SK-MEL-5 (cell line): ENCODE measurements at regions not wholly inside any gene's neighbourhood (a gene's known extent, or its start where the extent isn't known, plus 50 kb on each side); places are given as distances from the start of the nearest gene placed in this dataset.

ENCODE experiments used
- DNase-seq: peaks from one replicate; pipeline ENCODE4 v3.0.0-alpha.2; 2016; ENCODE audit warnings: low read depth, low spot score
- in situ Hi-C: cut with HindIII; loops from 2 replicates; pipeline ENCODE4 v1.10.0; 2016; ENCODE audit warnings: low sequenced_read_pairs, high pct_unique_total_duplicates, low pct_unique_long_range_greater_than_20kb

DNA sequence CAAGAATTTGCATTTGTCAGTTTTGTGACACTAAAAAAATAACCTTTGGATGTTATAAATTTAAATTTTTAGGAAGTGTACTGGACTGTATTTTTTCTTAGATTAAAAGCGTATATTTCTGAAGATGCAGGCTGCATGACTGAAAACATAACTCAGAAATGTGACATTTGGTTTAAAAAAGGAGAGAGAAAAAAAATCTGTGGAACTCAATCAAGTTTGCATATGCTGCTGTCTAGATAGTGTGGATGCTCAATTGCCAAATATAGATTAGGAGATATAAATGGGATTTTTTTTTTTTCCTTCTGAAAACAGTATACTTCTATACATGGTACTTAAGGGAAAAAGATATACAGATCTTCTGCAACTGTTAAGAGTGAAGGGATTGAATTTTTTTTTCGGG lies 402.3 kb downstream of the TAF11L14 start:
- in situ Hi-C loops, result no loop called here
- DNase-seq, result no peak

GRCh38 chr5:18037718-18038117 lies 403.5 kb downstream of the TAF11L14 start:
- no peak for DNase-seq
- in situ Hi-C loops, result no loop called here

GRCh38 chr5:18043344-18043743 lies 409.1 kb downstream of the TAF11L14 start:
- peak; percentile 38 for DNase-seq
- in situ Hi-C loops, result no loop called here

DNA sequence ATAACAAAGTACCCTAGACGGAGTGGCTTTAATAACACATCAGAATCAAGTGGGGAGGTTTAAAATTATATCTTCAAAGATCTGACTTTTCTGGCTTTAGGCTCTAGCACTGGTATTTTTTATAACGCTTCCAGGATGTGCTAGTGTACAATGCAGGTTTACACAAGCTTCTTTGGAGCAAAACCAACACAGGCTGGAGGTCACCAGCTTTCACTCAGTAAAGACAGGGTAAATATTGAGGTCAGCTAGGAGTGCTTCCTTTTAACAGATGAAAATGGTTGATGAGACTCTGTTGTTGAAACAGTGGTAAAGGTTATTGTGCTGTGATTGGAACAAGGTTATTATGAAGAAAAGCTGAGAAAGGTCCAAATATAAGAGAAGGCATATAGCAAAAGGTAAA lies 414.2 kb downstream of the TAF11L14 start:
- in situ Hi-C loops, result no loop called here

DNA sequence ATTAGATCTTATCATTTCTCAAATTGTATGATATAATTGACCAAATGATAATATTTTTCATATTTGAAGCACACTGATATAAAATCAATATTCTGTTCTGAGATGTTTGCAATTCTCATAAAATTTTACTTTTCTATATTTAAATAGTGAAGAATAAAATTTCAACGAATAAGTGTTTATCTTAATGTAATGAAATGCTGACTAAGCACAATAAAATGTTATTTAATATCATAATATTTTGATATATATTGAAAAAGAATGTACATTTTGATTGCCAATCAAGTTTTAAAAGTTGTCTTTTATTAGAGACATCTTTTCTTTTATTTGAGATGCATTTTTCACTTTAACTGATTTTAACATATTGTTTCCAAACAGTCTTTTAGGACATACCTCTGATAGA lies 416.1 kb downstream of the TAF11L14 start:
- no peak for DNase-seq
- in situ Hi-C loops, result no loop called here

More for the DNA sequence above, 414.2 kb downstream of the TAF11L14 start:
- no peak for DNase-seq

DNA sequence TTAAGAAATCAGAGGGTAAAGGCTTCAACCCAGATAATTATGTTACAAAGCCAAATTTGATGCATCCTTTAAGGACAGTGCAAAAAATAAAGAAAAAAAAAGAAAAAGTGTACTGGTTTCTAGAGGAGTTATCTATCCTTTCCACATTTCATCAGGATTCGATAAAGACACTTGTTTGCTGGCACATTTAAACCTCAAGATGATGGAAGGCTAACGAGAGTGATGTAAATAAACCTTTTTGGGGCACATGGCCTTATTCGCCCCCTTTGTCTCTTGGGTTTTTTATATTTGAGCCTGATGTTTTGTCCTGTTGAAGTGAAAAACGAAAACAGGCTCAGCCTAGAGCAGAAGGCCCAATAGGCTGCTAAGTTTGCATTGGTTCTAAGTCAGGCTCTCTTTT lies 416.5 kb downstream of the TAF11L14 start:
- in situ Hi-C loops, result no loop called here
- DNase-seq, result no peak

- in situ Hi-C loops, result no loop called here
These were observed 417.7 kb downstream of the TAF11L14 start for GRCh38 chr5:18051953-18052352.

GRCh38 chr5:18052569-18052968 lies 418.3 kb downstream of the TAF11L14 start:
- no peak for DNase-seq

More at GRCh38 chr5:18051953-18052352, 417.7 kb downstream of the TAF11L14 start:
- peak; percentile 27 for DNase-seq

DNA sequence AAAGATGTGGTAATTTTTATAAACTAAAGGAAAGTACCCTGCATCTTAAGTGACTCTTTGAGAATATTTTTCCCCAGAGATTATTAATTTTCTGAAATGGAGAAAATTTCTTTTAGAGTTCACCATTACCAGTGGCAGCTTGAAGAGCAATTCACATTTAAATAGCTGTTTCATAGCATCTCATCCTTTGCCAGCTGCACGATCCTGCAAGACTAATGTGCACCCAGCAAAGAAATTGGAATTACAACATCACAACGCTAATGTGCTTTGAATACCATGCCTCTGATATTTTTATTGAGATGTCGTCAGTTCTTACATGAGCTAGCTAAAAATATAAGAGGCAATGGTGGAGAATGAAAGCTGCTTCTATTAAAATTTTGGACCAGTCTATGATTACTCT lies 423.5 kb downstream of the TAF11L14 start:
- no peak for DNase-seq
- in situ Hi-C loops, result no loop called here

More at GRCh38 chr5:18052569-18052968, 418.3 kb downstream of the TAF11L14 start:
- in situ Hi-C loops, result no loop called here

- no peak for DNase-seq
- in situ Hi-C loops, result no loop called here
These were observed 433.4 kb downstream of the TAF11L14 start for GRCh38 chr5:18067615-18068014.

GRCh38 chr5:18068826-18069225 lies 434.6 kb downstream of the TAF11L14 start:
- in situ Hi-C loops, result no loop called here
- peak; percentile 13 for DNase-seq

GRCh38 chr5:18069790-18070189 lies 435.5 kb downstream of the TAF11L14 start:
- no peak for DNase-seq
- in situ Hi-C loops, result no loop called here

GRCh38 chr5:18072600-18072999 lies 438.3 kb downstream of the TAF11L14 start:
- in situ Hi-C loops, result no loop called here
- no peak for DNase-seq

- in situ Hi-C loops, result no loop called here
- DNase-seq, result no peak
These were observed 440.7 kb downstream of the TAF11L14 start for GRCh38 chr5:18074961-18075360.

DNA sequence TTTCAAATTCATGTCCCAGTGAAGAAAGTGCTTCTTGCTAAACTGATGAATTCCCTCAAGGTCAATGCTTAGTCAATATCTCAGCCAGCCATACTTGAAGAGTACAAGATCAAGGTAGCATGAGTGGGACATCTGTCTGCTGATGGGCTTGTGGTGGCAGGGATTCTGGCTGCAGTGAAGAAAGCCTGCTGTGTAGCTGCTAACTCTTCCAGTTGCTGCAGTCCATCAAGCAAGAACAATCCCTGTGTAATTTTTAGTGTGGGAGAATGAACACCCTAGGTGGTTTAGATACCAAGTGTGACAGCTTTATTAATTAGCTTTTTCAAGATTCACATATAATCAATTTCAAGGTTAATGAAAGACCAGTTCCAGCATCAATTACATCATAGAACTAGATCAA lies 443.9 kb downstream of the TAF11L14 start:
- no peak for DNase-seq
- in situ Hi-C loops, result no loop called here

DNA sequence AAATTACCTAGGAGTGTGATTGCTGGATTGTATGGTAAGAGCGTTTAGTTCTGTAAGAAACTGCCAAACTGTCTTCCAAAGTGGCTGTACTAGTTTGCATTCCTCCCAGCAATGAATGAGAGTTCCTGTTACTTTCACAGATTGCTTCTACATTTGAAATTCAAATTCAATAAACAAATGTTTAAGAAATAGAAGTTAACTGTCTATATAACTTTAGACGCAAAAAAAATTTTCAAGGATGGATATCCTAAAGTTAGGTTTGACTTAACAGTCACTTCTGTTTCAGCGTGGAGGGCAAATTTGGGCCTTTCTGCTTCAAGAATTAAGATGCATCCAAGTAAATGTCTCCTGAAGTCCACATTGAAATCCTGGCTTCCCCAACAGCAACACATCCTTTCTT lies 445.6 kb downstream of the TAF11L14 start:
- in situ Hi-C loops, result no loop called here
- DNase-seq, result no peak

DNA sequence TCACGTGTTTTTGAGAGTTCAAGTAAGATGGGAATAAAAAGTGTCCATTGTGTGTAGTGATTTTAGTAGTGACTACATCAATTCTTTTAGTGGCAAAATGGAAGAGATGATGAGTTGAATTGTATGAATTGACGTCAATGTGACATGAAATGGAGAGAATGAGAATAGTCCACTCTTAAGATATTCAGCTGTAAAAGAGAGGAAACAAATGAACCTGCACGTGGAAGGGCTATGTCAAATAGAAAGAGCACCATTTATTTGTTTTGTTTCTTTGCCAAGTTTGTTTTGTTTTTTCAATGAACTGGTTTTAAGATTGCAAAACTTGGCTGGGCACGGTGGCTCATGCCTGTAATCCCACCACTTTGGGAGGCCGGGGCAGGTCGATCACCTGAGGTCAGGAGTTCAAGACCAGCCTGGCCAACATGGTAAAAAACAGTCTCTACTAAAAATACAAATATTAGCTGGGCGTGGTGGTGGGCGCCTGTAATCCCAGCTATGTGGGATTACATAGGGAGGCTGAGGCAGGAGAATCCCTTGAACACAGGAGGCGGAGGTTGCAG lies 453.8 kb downstream of the TAF11L14 start:
- in situ Hi-C loops, result no loop called here
- peak; percentile 63 for DNase-seq

GRCh38 chr5:18090177-18090576 lies 455.9 kb downstream of the TAF11L14 start:
- in situ Hi-C loops, result no loop called here

DNA sequence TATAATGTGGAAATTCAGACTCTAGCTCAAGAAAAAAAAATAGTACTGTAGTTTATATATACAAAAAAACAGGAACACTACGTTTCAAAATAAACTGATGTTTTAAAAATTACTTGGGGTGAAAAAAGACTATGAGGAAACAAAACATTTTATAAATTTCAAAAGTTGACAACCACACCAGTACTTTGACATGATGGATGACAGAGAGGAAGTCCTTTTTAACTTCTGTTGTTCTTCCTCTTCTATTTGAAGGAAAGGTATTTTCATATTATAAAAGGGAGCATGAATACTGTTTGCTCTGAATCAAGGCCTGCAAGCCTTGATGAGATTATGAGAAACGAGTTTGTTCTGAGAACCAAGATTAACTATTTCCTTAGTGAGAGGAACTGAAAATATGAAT lies 456.9 kb downstream of the TAF11L14 start:
- in situ Hi-C loops, result no loop called here
- DNase-seq, result no peak

More at GRCh38 chr5:18090177-18090576, 455.9 kb downstream of the TAF11L14 start:
- no peak for DNase-seq

- in situ Hi-C loops, result no loop called here
- peak; percentile 9 for DNase-seq
These were observed 457.5 kb downstream of the TAF11L14 start for GRCh38 chr5:18091758-18092157.
